CD4-positive, alpha-beta T cell treated with Interferon gamma for 1 hour (primary cell): ENCODE measurements at regions not wholly inside any gene's neighbourhood (a gene's known extent, or its start where the extent isn't known, plus 50 kb on each side); places are given as distances from the start of the nearest gene placed in this dataset.
A peak's percentile ranks its signal among the peaks of the same experiment; 100 is the strongest.

ENCODE experiments used
- DNase-seq: peaks from one replicate; pipeline ENCODE4 v3.0.0-alpha.2; 2020

GRCh38 chr20:34163307-34163706, 51.3 kb upstream of the EIF2S2 start:
- no peak for DNase-seq

- no peak for DNase-seq
Observed at GRCh38 chr20:34164381-34164984, 52.4 kb upstream of the EIF2S2 start.

GRCh38 chr20:34165018-34165619, 53.1 kb upstream of the EIF2S2 start:
- DNase-seq, result no peak

GRCh38 chr20:34171640-34172039, 59.6 kb upstream of the EIF2S2 start:
- no peak for DNase-seq

- DNase-seq, result no peak
Observed at GRCh38 chr20:34172926-34173325, 60.9 kb upstream of the EIF2S2 start.

- DNase-seq, result no peak
Observed at GRCh38 chr20:34175079-34175478, 63.0 kb upstream of the EIF2S2 start.

GRCh38 chr20:34175879-34176278, 63.8 kb upstream of the EIF2S2 start:
- DNase-seq, result no peak

- no peak for DNase-seq
Observed at GRCh38 chr20:34177052-34177451, 64.2 kb upstream of the ASIP start.

- no peak for DNase-seq
Observed at GRCh38 chr20:34179637-34180360, 61.4 kb upstream of the ASIP start.

- DNase-seq, result no peak
Observed at GRCh38 chr20:34180460-34181120, 60.6 kb upstream of the ASIP start.

- DNase-seq, result no peak
Observed at GRCh38 chr20:34181484-34181883, 59.7 kb upstream of the ASIP start.

- no peak for DNase-seq
Observed at GRCh38 chr20:34185766-34186620, 55.2 kb upstream of the ASIP start.

- no peak for DNase-seq
Observed at GRCh38 chr20:34189572-34190163, 51.6 kb upstream of the ASIP start.

GRCh38 chr20:34190262-34190661, 51.0 kb upstream of the ASIP start:
- no peak for DNase-seq

- DNase-seq, result peak; percentile 25
Observed at GRCh38 chr20:34190679-34191090, 50.5 kb upstream of the ASIP start.
